ENCODE measurements at regions not wholly inside any gene's neighbourhood (a gene's known extent, or its start where the extent isn't known, plus 50 kb on each side); places are given as distances from the start of the nearest gene placed in this dataset.

GRCh38 chr6:112626468-112627082 is 279.4 kb downstream of the RFPL4B start:
- no peak for DNase-seq

GRCh38 chr6:112634376-112634775 is 287.2 kb downstream of the RFPL4B start:
- H3K9me3 ChIP-seq = no peaks in the 10 kb centered on the region

More at GRCh38 chr6:112626468-112627082, 279.4 kb downstream of the RFPL4B start:
- Histone ChIP-seq H3K27me3 (no peaks in the 10 kb centered on the region), H3K9me3 (no peaks in the 10 kb centered on the region), H3K4me1 (no peaks in the 10 kb centered on the region), H3K36me3 (no peaks in the 10 kb centered on the region), H3K27ac (no peak overlapping the region), H3K4me3 (no peak overlapping the region)
- TF ChIP-seq CTCF (IDR thresholded peaks at IDR 0.05) (no peak), POLR2A (IDR thresholded peaks at IDR 0.05) (no peak)

GRCh38 chr6:112636650-112637262 is 289.6 kb downstream of the RFPL4B start:
- Histone ChIP-seq H3K27me3 (no peaks in the 10 kb centered on the region), H3K4me3 (no peak overlapping the region), H3K4me1 (no peaks in the 10 kb centered on the region), H3K27ac (no peak overlapping the region), H3K9me3 (no peaks in the 10 kb centered on the region), H3K36me3 (no peaks in the 10 kb centered on the region)
- TF ChIP-seq CTCF (IDR thresholded peaks at IDR 0.05) (no peak), POLR2A (IDR thresholded peaks at IDR 0.05) (no peak)
- DNase-seq = no peak

More at GRCh38 chr6:112634376-112634775, 287.2 kb downstream of the RFPL4B start:
- H3K36me3 ChIP-seq = no peaks in the 10 kb centered on the region
- TF ChIP-seq CTCF (IDR thresholded peaks at IDR 0.05) = no peak
- no peak for TF ChIP-seq POLR2A (IDR thresholded peaks at IDR 0.05)
- no peak for DNase-seq
- no peaks in the 10 kb centered on the region for H3K27me3 ChIP-seq
- H3K4me3 ChIP-seq = no peak overlapping the region
- no peaks in the 10 kb centered on the region for H3K4me1 ChIP-seq
- no peak overlapping the region for H3K27ac ChIP-seq

- Histone ChIP-seq H3K4me3 (no peak overlapping the region), H3K9me3 (no peaks in the 10 kb centered on the region), H3K36me3 (no peaks in the 10 kb centered on the region), H3K4me1 (no peaks in the 10 kb centered on the region), H3K27ac (no peak overlapping the region), H3K27me3 (no peaks in the 10 kb centered on the region)
- TF ChIP-seq POLR2A (IDR thresholded peaks at IDR 0.05) = no peak
- no peak for TF ChIP-seq CTCF (IDR thresholded peaks at IDR 0.05)
- no peak for DNase-seq
Observed at GRCh38 chr6:112639391-112639831, 292.3 kb downstream of the RFPL4B start.

- H3K4me1 ChIP-seq = no peaks in the 10 kb centered on the region
- no peaks in the 10 kb centered on the region for H3K36me3 ChIP-seq
- H3K9me3 ChIP-seq = no peaks in the 10 kb centered on the region
- H3K4me3 ChIP-seq = no peak overlapping the region
- no peaks in the 10 kb centered on the region for H3K27me3 ChIP-seq
- no peak for TF ChIP-seq CTCF (IDR thresholded peaks at IDR 0.05)
- TF ChIP-seq POLR2A (IDR thresholded peaks at IDR 0.05) = no peak
- H3K27ac ChIP-seq = no peak overlapping the region
- DNase-seq = no peak
Observed at GRCh38 chr6:112640891-112641290, 293.8 kb downstream of the RFPL4B start.
